ENCODE measurements at regions not wholly inside any gene's neighbourhood (a gene's known extent, or its start where the extent isn't known, plus 50 kb on each side); places are given as distances from the start of the nearest gene placed in this dataset.

- TF ChIP-seq, protein P1, sequence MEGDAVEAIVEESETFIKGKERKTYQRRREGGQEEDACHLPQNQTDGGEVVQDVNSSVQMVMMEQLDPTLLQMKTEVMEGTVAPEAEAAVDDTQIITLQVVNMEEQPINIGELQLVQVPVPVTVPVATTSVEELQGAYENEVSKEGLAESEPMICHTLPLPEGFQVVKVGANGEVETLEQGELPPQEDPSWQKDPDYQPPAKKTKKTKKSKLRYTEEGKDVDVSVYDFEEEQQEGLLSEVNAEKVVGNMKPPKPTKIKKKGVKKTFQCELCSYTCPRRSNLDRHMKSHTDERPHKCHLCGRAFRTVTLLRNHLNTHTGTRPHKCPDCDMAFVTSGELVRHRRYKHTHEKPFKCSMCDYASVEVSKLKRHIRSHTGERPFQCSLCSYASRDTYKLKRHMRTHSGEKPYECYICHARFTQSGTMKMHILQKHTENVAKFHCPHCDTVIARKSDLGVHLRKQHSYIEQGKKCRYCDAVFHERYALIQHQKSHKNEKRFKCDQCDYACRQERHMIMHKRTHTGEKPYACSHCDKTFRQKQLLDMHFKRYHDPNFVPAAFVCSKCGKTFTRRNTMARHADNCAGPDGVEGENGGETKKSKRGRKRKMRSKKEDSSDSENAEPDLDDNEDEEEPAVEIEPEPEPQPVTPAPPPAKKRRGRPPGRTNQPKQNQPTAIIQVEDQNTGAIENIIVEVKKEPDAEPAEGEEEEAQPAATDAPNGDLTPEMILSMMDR (IDR thresholded peaks at IDR 0.05; ENCODE audit: borderline replicate concordance, extremely low read depth, low read length, poor library complexity, severe bottlenecking): no peak
- TF ChIP-seq EZH2 (IDR thresholded peaks at IDR 0.05; ENCODE audit: borderline replicate concordance, low read depth, low read length, severe bottlenecking): no peak
Observed at GRCh38 chr11:70544774-70545609, 146.7 kb downstream of the CTTN start.
